ENCODE measurements at regions not wholly inside any gene's neighbourhood (a gene's known extent, or its start where the extent isn't known, plus 50 kb on each side); places are given as distances from the start of the nearest gene placed in this dataset.
"Not testable (repeated sequence)": the region's sequence is repeated elsewhere in the genome, so short reads cannot be mapped to it uniquely, and the experiment has no call there.

DNA sequence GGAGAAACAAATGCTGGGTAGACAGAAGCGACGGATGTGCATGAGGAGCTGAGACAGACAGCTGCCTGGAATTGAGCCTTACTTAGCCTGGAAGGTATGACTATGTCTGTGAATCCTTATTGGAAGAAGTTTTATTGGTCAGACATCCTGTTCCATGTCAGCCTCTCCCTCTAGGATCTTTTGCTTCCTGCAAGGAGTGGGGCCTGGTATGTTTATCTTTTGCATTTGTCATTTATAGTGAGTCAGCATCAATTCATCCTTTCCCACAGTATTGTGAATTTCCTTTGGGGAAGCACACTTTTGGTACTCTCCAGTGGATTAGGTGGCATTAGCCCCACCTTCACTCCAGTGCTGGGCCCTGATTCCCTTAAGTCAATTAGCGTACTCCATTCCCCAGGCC, 74.7 kb downstream of the NPIPB5 start:
- TF ChIP-seq STAT5B (CRISPR knock-in tag; IDR thresholded peaks at IDR 0.05); FIP1L1 (IDR thresholded peaks at IDR 0.05; ENCODE audit: low read depth, low read length, poor library complexity, severe bottlenecking); ZBTB17 (CRISPR knock-in tag; IDR thresholded peaks at IDR 0.05); NR2F6 (CRISPR knock-in tag; IDR thresholded peaks at IDR 0.05): not testable (repeated sequence)
- TF ChIP-seq, protein P1, sequence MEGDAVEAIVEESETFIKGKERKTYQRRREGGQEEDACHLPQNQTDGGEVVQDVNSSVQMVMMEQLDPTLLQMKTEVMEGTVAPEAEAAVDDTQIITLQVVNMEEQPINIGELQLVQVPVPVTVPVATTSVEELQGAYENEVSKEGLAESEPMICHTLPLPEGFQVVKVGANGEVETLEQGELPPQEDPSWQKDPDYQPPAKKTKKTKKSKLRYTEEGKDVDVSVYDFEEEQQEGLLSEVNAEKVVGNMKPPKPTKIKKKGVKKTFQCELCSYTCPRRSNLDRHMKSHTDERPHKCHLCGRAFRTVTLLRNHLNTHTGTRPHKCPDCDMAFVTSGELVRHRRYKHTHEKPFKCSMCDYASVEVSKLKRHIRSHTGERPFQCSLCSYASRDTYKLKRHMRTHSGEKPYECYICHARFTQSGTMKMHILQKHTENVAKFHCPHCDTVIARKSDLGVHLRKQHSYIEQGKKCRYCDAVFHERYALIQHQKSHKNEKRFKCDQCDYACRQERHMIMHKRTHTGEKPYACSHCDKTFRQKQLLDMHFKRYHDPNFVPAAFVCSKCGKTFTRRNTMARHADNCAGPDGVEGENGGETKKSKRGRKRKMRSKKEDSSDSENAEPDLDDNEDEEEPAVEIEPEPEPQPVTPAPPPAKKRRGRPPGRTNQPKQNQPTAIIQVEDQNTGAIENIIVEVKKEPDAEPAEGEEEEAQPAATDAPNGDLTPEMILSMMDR (IDR thresholded peaks at IDR 0.05 in 2 of 3, conservative IDR thresholded peaks at IDR 0.05 in 1 of 3; ENCODE audit: insufficient read depth in 2 of 3, low read depth in 1 of 3, low read length in 3 of 3), result not testable (repeated sequence)
- TF ChIP-seq, protein P2, sequence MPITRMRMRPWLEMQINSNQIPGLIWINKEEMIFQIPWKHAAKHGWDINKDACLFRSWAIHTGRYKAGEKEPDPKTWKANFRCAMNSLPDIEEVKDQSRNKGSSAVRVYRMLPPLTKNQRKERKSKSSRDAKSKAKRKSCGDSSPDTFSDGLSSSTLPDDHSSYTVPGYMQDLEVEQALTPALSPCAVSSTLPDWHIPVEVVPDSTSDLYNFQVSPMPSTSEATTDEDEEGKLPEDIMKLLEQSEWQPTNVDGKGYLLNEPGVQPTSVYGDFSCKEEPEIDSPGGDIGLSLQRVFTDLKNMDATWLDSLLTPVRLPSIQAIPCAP (CRISPR knock-in tag; IDR thresholded peaks at IDR 0.05; ENCODE audit: borderline replicate concordance), result not testable (repeated sequence)
- TF ChIP-seq, protein P3, sequence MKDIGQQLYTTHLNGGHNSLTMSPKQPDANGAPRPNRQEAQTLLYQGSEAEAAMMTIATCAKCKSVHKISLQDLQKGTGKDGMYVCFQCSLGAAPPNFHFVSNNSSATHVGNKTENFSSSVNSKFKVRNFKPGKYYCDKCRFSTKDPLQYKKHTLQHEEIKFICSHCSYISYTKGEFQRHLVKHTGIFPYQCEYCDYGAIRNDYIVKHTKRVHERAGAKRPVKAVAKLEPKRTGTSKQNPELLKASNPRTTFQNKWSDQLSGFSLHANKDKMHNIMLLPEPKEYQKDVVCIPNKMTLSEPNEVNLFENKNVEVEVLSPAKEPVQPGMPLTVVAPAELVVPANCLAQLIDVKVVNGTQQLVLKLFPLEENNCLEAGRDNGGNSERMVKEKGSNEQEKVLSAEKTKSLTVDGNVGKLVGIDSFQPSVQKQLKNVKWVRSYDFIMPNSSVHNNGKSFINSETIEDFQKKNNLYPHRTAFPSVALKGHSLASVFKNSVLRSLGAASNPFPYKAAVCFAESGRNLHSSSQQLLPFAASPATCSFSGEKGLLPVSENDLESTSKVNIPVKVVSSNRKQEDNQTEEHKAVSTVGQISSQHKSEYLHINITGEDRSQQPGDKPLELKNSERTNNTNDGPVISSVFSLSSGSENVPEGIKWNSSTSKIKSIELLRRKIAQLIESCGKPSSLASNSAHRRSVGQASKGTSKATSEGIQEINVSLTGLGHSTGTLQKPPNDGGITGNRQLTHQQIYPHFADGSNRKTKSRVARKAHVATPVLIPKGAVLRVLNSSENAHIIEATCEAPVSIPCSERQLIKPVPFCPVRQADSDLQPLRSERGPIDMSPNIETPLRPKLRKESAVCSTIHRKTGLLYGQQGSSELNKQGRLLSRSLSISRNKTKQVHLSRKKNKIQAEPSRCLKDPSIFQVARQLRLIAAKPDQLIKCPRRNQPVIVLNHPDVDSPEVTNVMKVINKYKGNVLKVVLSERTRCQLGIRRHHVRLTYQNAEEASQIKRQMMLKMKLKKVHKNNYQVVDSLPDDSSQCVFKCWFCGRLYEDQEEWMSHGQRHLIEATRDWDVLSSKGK (CRISPR knock-in tag; IDR thresholded peaks at IDR 0.05), result not testable (repeated sequence)

Data from K562 (cell line).